Thyroid gland (tissue), 4 donors: ENCODE measurements at regions not wholly inside any gene's neighbourhood (a gene's known extent, or its start where the extent isn't known, plus 50 kb on each side); places are given as distances from the start of the nearest gene placed in this dataset.

Source experiments
- CTCF ChIP-seq, 6 experiments: fragments of 200-600 bp in 3 of 6; fragments of 450-650 bp in 3 of 6; sonication (generic) in 3 of 6; IDR thresholded peaks; one replicate each; pipeline ENCODE4 v1.5.1; 2016 to 2019; ENCODE audit warnings: antibody characterized with exemption in 6 of 6, mild to moderate bottlenecking in 2 of 6, inconsistent platforms in 1 of 6, moderate library complexity in 1 of 6
- POLR2A ChIP-seq, 2 donors: fragments of 450-650 bp; IDR thresholded peaks; one replicate each; pipeline ENCODE4 v1.6.1; 2017; ENCODE audit warnings: antibody characterized with exemption in 2 of 2, mild to moderate bottlenecking in 2 of 2, moderate library complexity in 1 of 2

- TF ChIP-seq CTCF (IDR thresholded peaks at IDR 0.05) (peak; percentile 15 to 88 (median 64)), POLR2A (IDR thresholded peaks at IDR 0.05) (no peak)
Measured at GRCh38 chr12:4849115-4849541, 60.6 kb upstream of the KCNA1 start.
